Bronchial epithelial cell (primary cell): ENCODE measurements at regions not wholly inside any gene's neighbourhood (a gene's known extent, or its start where the extent isn't known, plus 50 kb on each side); places are given as distances from the start of the nearest gene placed in this dataset.

Experiments used
- DNase-seq: peaks from one replicate; pipeline ENCODE4 v3.0.0-alpha.2; 2010; ENCODE audit warnings: low read depth
- FAIRE-seq: peaks from 2 replicates; lab custom pipeline; 2011; peaks lifted over from hg19 to GRCh38; lab: Jason Lieb, UNC
- H3K27me3 ChIP-seq: 2 replicates; pipeline ENCODE4 v1.5.1; 2011; ENCODE audit warnings: low read length; ENCODE audit not compliant: control insufficient read depth, insufficient read depth
- H3K36me3 ChIP-seq: 2 replicates; pipeline ENCODE4 v1.5.1; 2011; ENCODE audit warnings: low read length; ENCODE audit not compliant: control insufficient read depth, insufficient read depth
- H3K4me3 ChIP-seq: 2 replicates; pipeline ENCODE4 v1.5.1; 2011; ENCODE audit warnings: mild to moderate bottlenecking, low read depth, low read length, control low read depth
- CTCF ChIP-seq: IDR thresholded peaks from 2 replicates; pipeline ENCODE4 v1.5.1; 2011; ENCODE audit warnings: mild to moderate bottlenecking, moderate library complexity, low read length, control low read depth, inconsistent platforms; ENCODE audit not compliant: insufficient read depth, severe bottlenecking

GRCh38 chr15:45891766-45892165 is 256.9 kb downstream of the SQOR start:
- no peaks in the 10 kb centered on the region for H3K36me3 ChIP-seq
- DNase-seq (no peak), FAIRE-seq (no peak)
- no peaks in the 10 kb centered on the region for H3K27me3 ChIP-seq
- no peak overlapping the region for H3K4me3 ChIP-seq
- no peak for TF ChIP-seq CTCF

GRCh38 chr15:45892182-45892581 is 257.4 kb downstream of the SQOR start:
- H3K27me3 ChIP-seq = no peaks in the 10 kb centered on the region
- peak; percentile 48 for DNase-seq
- no peak for TF ChIP-seq CTCF
- FAIRE-seq = no peak
- H3K36me3 ChIP-seq = no peaks in the 10 kb centered on the region
- no peak overlapping the region for H3K4me3 ChIP-seq

GRCh38 chr15:45903283-45903682 is 268.5 kb downstream of the SQOR start:
- no peak for TF ChIP-seq CTCF
- FAIRE-seq = no peak
- peak; percentile 28 for DNase-seq
- H3K4me3 ChIP-seq = no peak overlapping the region
- H3K36me3 ChIP-seq = no peaks in the 10 kb centered on the region
- peaks cover 1% of the 10 kb centered on the region for H3K27me3 ChIP-seq

- peaks cover 1% of the 10 kb centered on the region for H3K27me3 ChIP-seq
- no peak for TF ChIP-seq CTCF
Observed at GRCh38 chr15:45904019-45904418, 269.2 kb downstream of the SQOR start.

GRCh38 chr15:45906230-45906629 is 271.4 kb downstream of the SQOR start:
- no peak overlapping the region for H3K4me3 ChIP-seq
- no peak for FAIRE-seq

More at GRCh38 chr15:45904019-45904418, 269.2 kb downstream of the SQOR start:
- no peaks in the 10 kb centered on the region for H3K36me3 ChIP-seq
- DNase-seq (no peak), FAIRE-seq (no peak)
- no peak overlapping the region for H3K4me3 ChIP-seq

More at GRCh38 chr15:45906230-45906629, 271.4 kb downstream of the SQOR start:
- Histone ChIP-seq H3K36me3 (no peaks in the 10 kb centered on the region), H3K27me3 (no peaks in the 10 kb centered on the region)
- no peak for TF ChIP-seq CTCF
- DNase-seq = no peak
